SHP77 treated with DMSO at 0.1 percent for 48 hours (cell line): ENCODE measurements at regions not wholly inside any gene's neighbourhood (a gene's known extent, or its start where the extent isn't known, plus 50 kb on each side); places are given as distances from the start of the nearest gene placed in this dataset.
"Not testable (repeated sequence)": the region's sequence is repeated elsewhere in the genome, so short reads cannot be mapped to it uniquely, and the experiment has no call there.

Experiments
- DNase-seq: peaks from one replicate; lab custom pipeline; 2025; lab: John Stamatoyannopoulos, UW

- no peak for DNase-seq
These were observed 437.0 kb upstream of the CNTN6 start for GRCh38 chr3:655824-656223.

DNA sequence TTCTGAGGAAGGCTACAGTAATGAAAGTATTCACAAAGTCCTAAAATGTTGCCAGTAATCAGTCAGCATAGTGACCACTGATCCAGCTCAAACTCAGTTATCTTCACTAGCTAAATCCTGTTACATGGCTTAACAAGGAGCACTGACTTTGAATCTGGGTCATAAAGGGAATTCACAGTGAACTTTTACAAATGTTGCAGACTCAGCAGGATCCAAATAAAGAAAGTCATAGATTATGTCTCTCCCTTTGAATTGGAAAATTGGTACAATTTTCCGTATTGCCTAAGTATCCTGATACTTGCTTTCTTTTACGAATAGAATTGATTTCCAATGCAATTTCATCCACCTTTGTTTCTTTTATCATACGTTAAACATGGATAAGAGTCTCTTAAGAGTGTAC, 431.5 kb upstream of the CNTN6 start:
- DNase-seq = no peak

DNA sequence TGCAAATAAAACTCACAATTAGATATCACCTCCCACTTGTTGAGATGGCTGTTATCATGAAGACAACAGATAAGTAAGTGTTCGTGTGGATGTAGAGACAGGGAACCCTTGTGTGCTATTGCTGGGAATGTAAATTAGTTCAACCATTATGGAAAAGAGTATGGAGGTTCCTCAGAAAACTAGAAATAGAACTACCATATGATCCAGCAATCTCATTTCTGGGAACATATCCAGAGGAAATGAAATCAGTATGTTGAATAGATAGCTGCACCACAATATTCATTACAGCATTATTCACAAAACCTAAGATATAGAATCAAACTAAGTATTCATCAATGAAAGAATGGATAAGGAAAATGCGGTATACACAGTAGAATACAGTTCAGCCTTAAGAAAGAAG, 418.7 kb upstream of the CNTN6 start:
- DNase-seq = no peak

DNA sequence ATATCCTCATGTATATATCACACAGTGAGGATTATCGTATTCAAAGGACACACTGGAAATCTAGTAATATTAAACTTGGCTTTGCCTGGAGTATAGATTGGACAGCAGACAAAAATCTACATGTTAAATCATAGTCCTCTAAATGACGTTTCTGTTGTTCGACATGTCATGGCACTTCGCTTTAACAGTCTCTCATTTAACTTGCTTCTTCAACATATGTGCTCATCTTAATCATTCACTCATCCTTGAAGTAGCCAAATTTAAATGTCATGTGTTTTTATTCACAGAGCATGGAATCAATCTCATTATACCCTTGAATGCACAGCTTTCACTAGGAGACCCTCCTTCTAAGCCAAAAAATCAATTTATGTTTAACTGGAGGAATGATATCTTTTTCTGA, 417.0 kb upstream of the CNTN6 start:
- no peak for DNase-seq

DNA sequence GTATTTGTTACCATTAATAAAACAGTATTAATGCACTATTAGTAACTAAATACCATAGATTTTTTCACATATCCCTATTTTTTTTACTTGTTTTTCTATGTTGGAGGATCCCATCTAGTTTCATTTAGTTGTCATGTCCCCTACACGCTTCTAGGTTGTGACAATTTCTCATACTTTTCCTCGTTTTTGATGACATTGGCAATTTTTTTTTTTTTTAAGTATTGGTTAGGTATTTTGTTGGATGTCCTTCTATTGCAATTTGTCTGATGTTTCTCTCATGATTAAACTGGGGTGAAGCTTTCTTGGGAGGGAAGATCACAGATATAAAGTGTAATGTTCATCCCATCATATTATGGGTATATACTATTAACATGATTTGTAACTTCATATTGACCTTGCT, 409.1 kb upstream of the CNTN6 start:
- no peak for DNase-seq

DNA sequence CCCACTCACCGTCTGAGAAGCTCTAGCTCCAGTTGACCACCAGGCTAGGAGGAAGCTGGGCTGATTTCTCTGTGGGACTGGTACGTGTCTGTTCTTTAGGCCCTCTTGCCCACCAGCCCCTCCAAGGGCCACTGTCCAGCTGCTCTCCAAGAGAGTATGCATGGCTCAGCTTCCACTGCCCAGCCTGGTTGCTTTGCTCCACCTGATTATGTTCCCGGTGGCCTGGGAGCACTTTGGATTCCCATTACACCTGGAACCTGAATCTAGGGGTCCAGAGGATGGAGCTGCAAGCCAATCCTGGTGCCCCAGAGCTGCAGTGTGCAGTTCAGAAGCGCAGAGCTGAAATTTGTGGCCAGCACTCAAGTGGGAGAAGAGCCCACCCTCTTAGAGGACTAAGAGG, 402.1 kb upstream of the CNTN6 start:
- no peak for DNase-seq

GRCh38 chr3:700514-700913, 392.3 kb upstream of the CNTN6 start:
- no peak for DNase-seq

DNA sequence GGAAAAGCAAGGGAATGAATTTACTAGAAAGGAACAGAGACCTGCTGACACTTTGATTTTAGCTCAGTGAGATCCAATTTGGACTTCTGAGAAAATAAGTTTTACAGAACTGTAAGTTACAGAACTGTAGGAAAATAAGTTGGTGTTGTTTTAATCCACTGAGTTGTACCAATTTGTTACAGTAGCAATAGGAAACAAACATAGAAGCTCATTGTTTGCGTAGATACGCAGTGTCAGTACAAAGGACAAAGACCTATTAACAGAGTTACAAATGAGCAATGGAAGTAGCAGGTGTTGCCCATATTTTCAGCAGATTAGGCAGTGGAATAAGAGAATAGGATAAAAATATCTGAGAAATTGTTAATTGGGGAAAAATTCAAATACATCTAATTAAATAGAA, 385.8 kb upstream of the CNTN6 start:
- no peak for DNase-seq

- DNase-seq = no peak
These were observed 379.7 kb upstream of the CNTN6 start for GRCh38 chr3:713006-713621.

GRCh38 chr3:713947-714620, 378.7 kb upstream of the CNTN6 start:
- DNase-seq = no peak

DNA sequence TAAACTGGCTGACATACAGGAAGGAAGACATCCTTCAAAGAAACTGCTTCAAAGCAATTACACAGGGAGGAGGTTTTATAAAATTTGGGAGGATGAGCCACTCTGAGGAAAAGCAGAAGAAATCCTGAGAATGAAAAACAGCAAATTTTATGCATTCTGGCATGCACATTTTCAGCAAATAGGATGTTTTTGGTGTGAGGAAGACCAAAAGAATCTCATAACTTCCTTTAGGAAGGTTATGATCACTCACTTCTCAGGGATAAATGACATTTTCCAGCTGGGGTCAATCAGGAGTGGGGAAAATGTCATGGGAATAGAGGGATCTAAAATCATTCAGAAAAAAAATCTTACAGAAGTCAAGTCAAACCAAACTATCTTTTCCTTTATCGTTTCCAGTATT, 371.7 kb upstream of the CNTN6 start:
- no peak for DNase-seq

- no peak for DNase-seq
These were observed 360.4 kb upstream of the CNTN6 start for GRCh38 chr3:732326-732928.

GRCh38 chr3:733313-733712, 359.5 kb upstream of the CNTN6 start:
- DNase-seq = no peak

DNA sequence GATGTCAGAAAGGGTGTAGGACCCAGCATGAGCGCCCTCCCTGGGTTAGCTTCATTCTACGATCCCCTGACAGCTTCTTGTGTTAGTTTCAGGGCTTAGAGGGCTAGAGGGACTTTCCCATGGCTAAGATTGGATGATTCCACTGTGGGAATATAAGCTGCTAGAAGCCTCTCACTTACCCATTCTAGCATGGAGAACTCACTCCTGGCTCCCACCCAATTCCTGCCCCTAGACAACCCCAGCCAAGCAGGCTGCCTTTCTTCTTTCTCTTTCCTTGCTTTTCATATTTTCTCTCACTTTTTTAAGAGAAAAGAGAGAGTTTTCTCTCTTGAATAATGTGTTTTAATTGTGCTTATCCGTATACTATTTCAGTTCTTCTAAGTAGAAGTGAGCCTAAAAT, 335.1 kb upstream of the CNTN6 start:
- DNase-seq = no peak

DNA sequence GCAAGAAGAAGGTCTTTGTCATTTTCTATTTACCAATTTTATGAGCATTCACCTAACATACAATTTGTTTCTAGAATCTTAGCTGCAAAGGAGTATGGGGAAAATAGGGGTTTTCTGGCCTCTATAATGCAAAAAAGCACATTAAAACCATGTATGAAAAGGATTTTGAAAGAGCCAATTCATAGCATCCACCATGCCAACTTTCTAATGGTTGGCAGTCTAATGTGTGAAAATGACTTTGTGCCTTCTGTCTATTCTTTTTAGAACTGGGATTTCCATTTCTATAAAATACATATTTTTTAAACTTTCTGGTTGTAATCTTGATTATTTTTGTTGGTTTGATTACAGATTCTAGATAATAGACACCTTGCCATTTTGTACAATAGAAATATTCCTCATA, 333.7 kb upstream of the CNTN6 start:
- no peak for DNase-seq

DNA sequence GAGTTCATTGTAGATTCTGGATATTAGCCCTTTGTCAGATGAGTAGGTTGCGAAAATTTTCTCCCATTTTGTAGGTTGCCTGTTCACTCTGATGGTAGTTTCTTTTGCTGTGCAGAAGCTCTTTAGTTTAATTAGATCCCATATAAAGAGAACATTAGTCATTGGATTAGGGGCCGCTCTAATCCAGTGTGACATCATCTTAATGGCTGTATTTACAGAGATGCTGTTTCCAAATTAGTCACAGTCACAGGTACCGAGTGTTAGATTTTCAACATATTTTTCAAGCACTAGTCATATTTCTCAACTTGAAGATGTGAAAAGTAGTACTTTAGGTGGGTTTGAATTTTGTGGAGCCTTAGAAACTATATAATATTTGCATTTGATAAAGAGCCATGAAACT, 319.4 kb upstream of the CNTN6 start:
- not testable (repeated sequence) for DNase-seq

- no peak for DNase-seq
These were observed 317.5 kb upstream of the CNTN6 start for GRCh38 chr3:775178-775880.

DNA sequence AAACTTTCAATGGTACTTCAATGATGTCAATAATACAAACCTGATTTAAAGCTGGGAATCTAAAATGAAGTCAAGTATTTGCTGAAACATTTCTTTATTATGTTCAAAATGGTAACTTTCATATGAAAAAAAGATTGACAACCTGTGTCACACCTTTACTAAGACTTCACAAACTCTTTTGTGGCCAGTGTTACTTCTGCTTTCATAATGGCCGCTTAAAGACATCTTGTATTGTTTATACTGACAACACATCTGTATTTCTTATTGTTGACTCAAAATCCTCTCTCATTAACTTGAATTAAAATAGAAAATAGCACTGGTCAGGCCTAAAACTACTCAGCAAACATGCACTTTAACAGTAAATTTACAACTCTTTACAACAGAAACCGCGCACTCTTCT, 312.3 kb upstream of the CNTN6 start:
- no peak for DNase-seq

- no peak for DNase-seq
These were observed 301.4 kb upstream of the CNTN6 start for GRCh38 chr3:791442-791841.

GRCh38 chr3:792630-793029, 300.2 kb upstream of the CNTN6 start:
- no peak for DNase-seq

- no peak for DNase-seq
These were observed 288.6 kb upstream of the CNTN6 start for GRCh38 chr3:804211-804610.

- no peak for DNase-seq
These were observed 287.5 kb upstream of the CNTN6 start for GRCh38 chr3:805326-805725.

GRCh38 chr3:806006-806405, 286.8 kb upstream of the CNTN6 start:
- no peak for DNase-seq
